Transverse colon (tissue), 4 donors: ENCODE measurements at regions not wholly inside any gene's neighbourhood (a gene's known extent, or its start where the extent isn't known, plus 50 kb on each side); places are given as distances from the start of the nearest gene placed in this dataset.

Source experiments
- CTCF ChIP-seq, 5 experiments: fragments of 200-600 bp in 3 of 5; fragments of 450-650 bp in 2 of 5; sonication (generic) in 3 of 5; IDR thresholded peaks; 1 replicate in 2 of 5; 2 replicates in 3 of 5; pipeline ENCODE4 v1.5.1; 2016 to 2017; ENCODE audit warnings: antibody characterized with exemption in 5 of 5, inconsistent platforms in 3 of 5, mild to moderate bottlenecking in 2 of 5, moderate library complexity in 1 of 5
- EP300 ChIP-seq: sonication (generic); formaldehyde crosslinking; IDR thresholded peaks from one replicate; pipeline ENCODE4 v1.6.1; 2017; ENCODE audit warnings: antibody characterized with exemption, low read depth
- POLR2AphosphoS5 ChIP-seq, 3 donors: sonication (generic); formaldehyde crosslinking; IDR thresholded peaks; one replicate each; pipeline ENCODE4 v1.6.1; 2016; ENCODE audit warnings: antibody characterized with exemption in 3 of 3

GRCh38 chr3:13148126-13148525 is 74.9 kb upstream of the IQSEC1 start:
- TF ChIP-seq POLR2AphosphoS5 (IDR thresholded peaks at IDR 0.05) (no peak), CTCF (IDR thresholded peaks at IDR 0.05) (no peak), EP300 (no peak)
